ENCODE measurements at regions not wholly inside any gene's neighbourhood (a gene's known extent, or its start where the extent isn't known, plus 50 kb on each side); places are given as distances from the start of the nearest gene placed in this dataset.

- H2AK5ac ChIP-seq (ENCODE audit: low read length, severe bottlenecking): no peak overlapping the region
- no peaks in the 10 kb centered on the region for H3K36me3 ChIP-seq (ENCODE audit: control insufficient read depth in 1 of 2, insufficient read depth in 2 of 2, low read depth in 1 of 2, low read length in 2 of 2)
- H4K91ac ChIP-seq (ENCODE audit: low read length): no peak overlapping the region
- peaks cover 2% of the 10 kb centered on the region for H3K4me1 ChIP-seq (ENCODE audit: control insufficient read depth, insufficient read depth, low read depth, low read length)
- no peak overlapping the region for H3K27ac ChIP-seq (ENCODE audit: low read length, poor library complexity, severe bottlenecking)
- no peak overlapping the region for H3K4me2 ChIP-seq (ENCODE audit: low read length, poor library complexity, severe bottlenecking)
- no peak overlapping the region for H3K4me3 ChIP-seq (ENCODE audit: insufficient read depth in 1 of 2, low read depth in 1 of 2, low read length in 2 of 2)
- peaks cover 11% of the 10 kb centered on the region for H3K79me1 ChIP-seq (replicated peaks; ENCODE audit: low read length, poor library complexity, severe bottlenecking)
- H2BK15ac ChIP-seq (ENCODE audit: low read depth, poor library complexity, severe bottlenecking): no peak overlapping the region
- H3K9ac ChIP-seq (ENCODE audit: low read length): no peak overlapping the region
- H2BK12ac ChIP-seq (ENCODE audit: low read length in 2 of 2): no peak overlapping the region
- H2BK120ac ChIP-seq (ENCODE audit: low read depth, low read length): no peak overlapping the region
- H3K9me3 ChIP-seq (ENCODE audit: control insufficient read depth, low read length): no peaks in the 10 kb centered on the region
- no peak overlapping the region for H3K23ac ChIP-seq (ENCODE audit: low read length in 2 of 2)
- H4K8ac ChIP-seq (ENCODE audit: low read length): no peak overlapping the region
- 96% methylated on average over 1 of the region's 1 CpG for WGBS
- DNase-seq: no peak
- no peak overlapping the region for H3K4ac ChIP-seq (ENCODE audit: low read depth in 1 of 2, low read length in 2 of 2)
- H3K27me3 ChIP-seq (ENCODE audit: control insufficient read depth in 1 of 2, insufficient read depth in 1 of 2, low read length in 2 of 2): no peaks in the 10 kb centered on the region
- H3K18ac ChIP-seq (ENCODE audit: low read depth in 1 of 2, low read length in 2 of 2): no peak overlapping the region
- H2AFZ ChIP-seq (ENCODE audit: low read depth, low read length): no peak overlapping the region
- no peak overlapping the region for H2BK5ac ChIP-seq (ENCODE audit: low read depth, low read length, poor library complexity, severe bottlenecking)
- no peak overlapping the region for H3K14ac ChIP-seq (ENCODE audit: low read length in 2 of 2)
Measured at GRCh38 chr14:71593966-71594365, 338.3 kb upstream of the RGS6 start.

- no peak overlapping the region for H3K4ac ChIP-seq (ENCODE audit: low read depth in 1 of 2, low read length in 2 of 2)
Measured at GRCh38 chr14:71594821-71595220, 337.4 kb upstream of the RGS6 start.

GRCh38 chr14:71595441-71595840 is 336.8 kb upstream of the RGS6 start:
- H2BK12ac ChIP-seq (ENCODE audit: low read length in 2 of 2): no peak overlapping the region
- H3K14ac ChIP-seq (ENCODE audit: low read length in 2 of 2): no peak overlapping the region
- H2AFZ ChIP-seq (ENCODE audit: low read depth, low read length): no peak overlapping the region
- peaks cover 11% of the 10 kb centered on the region for H3K79me1 ChIP-seq (replicated peaks; ENCODE audit: low read length, poor library complexity, severe bottlenecking)
- WGBS: 97% methylated on average over 3 of the region's 3 CpGs
- H4K8ac ChIP-seq (ENCODE audit: low read length): no peak overlapping the region
- H3K36me3 ChIP-seq (ENCODE audit: control insufficient read depth in 1 of 2, insufficient read depth in 2 of 2, low read depth in 1 of 2, low read length in 2 of 2): no peaks in the 10 kb centered on the region
- no peaks in the 10 kb centered on the region for H3K27me3 ChIP-seq (ENCODE audit: control insufficient read depth in 1 of 2, insufficient read depth in 1 of 2, low read length in 2 of 2)
- H3K4me3 ChIP-seq (ENCODE audit: insufficient read depth in 1 of 2, low read depth in 1 of 2, low read length in 2 of 2): no peak overlapping the region
- H3K9me3 ChIP-seq (ENCODE audit: control insufficient read depth, low read length): peaks cover 9% of the 10 kb centered on the region
- H2BK15ac ChIP-seq (ENCODE audit: low read depth, poor library complexity, severe bottlenecking): no peak overlapping the region
- no peak overlapping the region for H3K4me2 ChIP-seq (ENCODE audit: low read length, poor library complexity, severe bottlenecking)
- H3K23ac ChIP-seq (ENCODE audit: low read length in 2 of 2): no peak overlapping the region
- H3K27ac ChIP-seq (ENCODE audit: low read length, poor library complexity, severe bottlenecking): no peak overlapping the region
- peaks cover 2% of the 10 kb centered on the region for H3K4me1 ChIP-seq (ENCODE audit: control insufficient read depth, insufficient read depth, low read depth, low read length)
- no peak overlapping the region for H3K4ac ChIP-seq (ENCODE audit: low read depth in 1 of 2, low read length in 2 of 2)
- H3K9ac ChIP-seq (ENCODE audit: low read length): no peak overlapping the region
- no peak overlapping the region for H4K91ac ChIP-seq (ENCODE audit: low read length)
- no peak overlapping the region for H2AK5ac ChIP-seq (ENCODE audit: low read length, severe bottlenecking)
- H2BK5ac ChIP-seq (ENCODE audit: low read depth, low read length, poor library complexity, severe bottlenecking): no peak overlapping the region
- no peak overlapping the region for H2BK120ac ChIP-seq (ENCODE audit: low read depth, low read length)
- H3K18ac ChIP-seq (ENCODE audit: low read depth in 1 of 2, low read length in 2 of 2): no peak overlapping the region
- no peak for DNase-seq

More at GRCh38 chr14:71594821-71595220, 337.4 kb upstream of the RGS6 start:
- peak overlapping the region; percentile 54 for H3K9ac ChIP-seq (ENCODE audit: low read length)
- no peak for DNase-seq
- H3K18ac ChIP-seq (ENCODE audit: low read depth in 1 of 2, low read length in 2 of 2): no peak overlapping the region
- H3K4me3 ChIP-seq (ENCODE audit: insufficient read depth in 1 of 2, low read depth in 1 of 2, low read length in 2 of 2): no peak overlapping the region
- no peak overlapping the region for H3K23ac ChIP-seq (ENCODE audit: low read length in 2 of 2)
- no peak overlapping the region for H3K4me2 ChIP-seq (ENCODE audit: low read length, poor library complexity, severe bottlenecking)
- no peak overlapping the region for H2BK120ac ChIP-seq (ENCODE audit: low read depth, low read length)
- H4K8ac ChIP-seq (ENCODE audit: low read length): no peak overlapping the region
- H4K91ac ChIP-seq (ENCODE audit: low read length): no peak overlapping the region
- peaks cover 2% of the 10 kb centered on the region for H3K4me1 ChIP-seq (ENCODE audit: control insufficient read depth, insufficient read depth, low read depth, low read length)
- no peak overlapping the region for H2BK12ac ChIP-seq (ENCODE audit: low read length in 2 of 2)
- H3K79me1 ChIP-seq (replicated peaks; ENCODE audit: low read length, poor library complexity, severe bottlenecking): peaks cover 11% of the 10 kb centered on the region
- 90% methylated on average over 3 of the region's 3 CpGs for WGBS
- H2AK5ac ChIP-seq (ENCODE audit: low read length, severe bottlenecking): no peak overlapping the region
- no peaks in the 10 kb centered on the region for H3K27me3 ChIP-seq (ENCODE audit: control insufficient read depth in 1 of 2, insufficient read depth in 1 of 2, low read length in 2 of 2)
- no peak overlapping the region for H2AFZ ChIP-seq (ENCODE audit: low read depth, low read length)
- no peak overlapping the region for H2BK15ac ChIP-seq (ENCODE audit: low read depth, poor library complexity, severe bottlenecking)
- H3K14ac ChIP-seq (ENCODE audit: low read length in 2 of 2): no peak overlapping the region
- H2BK5ac ChIP-seq (ENCODE audit: low read depth, low read length, poor library complexity, severe bottlenecking): no peak overlapping the region
- peaks cover 3% of the 10 kb centered on the region for H3K9me3 ChIP-seq (ENCODE audit: control insufficient read depth, low read length)
- no peak overlapping the region for H3K27ac ChIP-seq (ENCODE audit: low read length, poor library complexity, severe bottlenecking)
- H3K36me3 ChIP-seq (ENCODE audit: control insufficient read depth in 1 of 2, insufficient read depth in 2 of 2, low read depth in 1 of 2, low read length in 2 of 2): no peaks in the 10 kb centered on the region

- H3K18ac ChIP-seq (ENCODE audit: low read depth in 1 of 2, low read length in 2 of 2): no peak overlapping the region
- H3K9me3 ChIP-seq (ENCODE audit: control insufficient read depth, low read length): peaks cover 11% of the 10 kb centered on the region
- no peak overlapping the region for H2BK15ac ChIP-seq (ENCODE audit: low read depth, poor library complexity, severe bottlenecking)
- no peak overlapping the region for H2BK12ac ChIP-seq (ENCODE audit: low read length in 2 of 2)
- H4K8ac ChIP-seq (ENCODE audit: low read length): no peak overlapping the region
- H3K14ac ChIP-seq (ENCODE audit: low read length in 2 of 2): no peak overlapping the region
- no peak overlapping the region for H3K23ac ChIP-seq (ENCODE audit: low read length in 2 of 2)
- no peak overlapping the region for H3K4me3 ChIP-seq (ENCODE audit: insufficient read depth in 1 of 2, low read depth in 1 of 2, low read length in 2 of 2)
- no peak overlapping the region for H3K4me2 ChIP-seq (ENCODE audit: low read length, poor library complexity, severe bottlenecking)
- H2AFZ ChIP-seq (ENCODE audit: low read depth, low read length): no peak overlapping the region
- H2BK5ac ChIP-seq (ENCODE audit: low read depth, low read length, poor library complexity, severe bottlenecking): no peak overlapping the region
- H4K91ac ChIP-seq (ENCODE audit: low read length): no peak overlapping the region
- H2AK5ac ChIP-seq (ENCODE audit: low read length, severe bottlenecking): no peak overlapping the region
- no peaks in the 10 kb centered on the region for H3K27me3 ChIP-seq (ENCODE audit: control insufficient read depth in 1 of 2, insufficient read depth in 1 of 2, low read length in 2 of 2)
- H3K36me3 ChIP-seq (ENCODE audit: control insufficient read depth in 1 of 2, insufficient read depth in 2 of 2, low read depth in 1 of 2, low read length in 2 of 2): no peaks in the 10 kb centered on the region
- H3K79me1 ChIP-seq (replicated peaks; ENCODE audit: low read length, poor library complexity, severe bottlenecking): peaks cover 8% of the 10 kb centered on the region
- 100% methylated on average over 1 of the region's 2 CpGs for WGBS
- no peak overlapping the region for H2BK120ac ChIP-seq (ENCODE audit: low read depth, low read length)
- no peak overlapping the region for H3K4ac ChIP-seq (ENCODE audit: low read depth in 1 of 2, low read length in 2 of 2)
- H3K4me1 ChIP-seq (ENCODE audit: control insufficient read depth, insufficient read depth, low read depth, low read length): peaks cover under 1% of the 10 kb centered on the region
- no peak overlapping the region for H3K27ac ChIP-seq (ENCODE audit: low read length, poor library complexity, severe bottlenecking)
- H3K9ac ChIP-seq (ENCODE audit: low read length): no peak overlapping the region
- DNase-seq: no peak
Measured at GRCh38 chr14:71597287-71597920, 334.8 kb upstream of the RGS6 start.

All from mesenchymal stem cell (in vitro differentiated cells and primary cell).